Gastrocnemius medialis (tissue), 4 donors: ENCODE measurements at regions not wholly inside any gene's neighbourhood (a gene's known extent, or its start where the extent isn't known, plus 50 kb on each side); places are given as distances from the start of the nearest gene placed in this dataset.

ENCODE experiments used
- CTCF ChIP-seq, 5 experiments: fragments of 450-650 bp in 3 of 5; fragments of 200-600 bp in 2 of 5; sonication (generic) in 2 of 5; IDR thresholded peaks in 4 of 5; conservative IDR thresholded peaks in 1 of 5; 1 replicate in 4 of 5; 2 replicates in 1 of 5; pipeline ENCODE4 v1.5.1; 2016 to 2019; ENCODE audit warnings: antibody characterized with exemption in 5 of 5, mild to moderate bottlenecking in 3 of 5, moderate library complexity in 3 of 5
- POLR2A ChIP-seq, 2 donors: fragments of 450-650 bp; IDR thresholded peaks; one replicate each; pipeline ENCODE4 v1.6.1; 2017; ENCODE audit warnings: antibody characterized with exemption in 2 of 2, mild to moderate bottlenecking in 2 of 2, moderate library complexity in 2 of 2

GRCh38 chr17:73899839-73900238 lies 255.6 kb upstream of the SDK2 start:
- no peak for TF ChIP-seq POLR2A (IDR thresholded peaks at IDR 0.05)
- no peak for TF ChIP-seq CTCF (IDR thresholded peaks at IDR 0.05 in 4 of 5, conservative IDR thresholded peaks at IDR 0.05 in 1 of 5)
